ENCODE measurements at regions not wholly inside any gene's neighbourhood (a gene's known extent, or its start where the extent isn't known, plus 50 kb on each side); places are given as distances from the start of the nearest gene placed in this dataset.
"Not testable (repeated sequence)": the region's sequence is repeated elsewhere in the genome, so short reads cannot be mapped to it uniquely, and the experiment has no call there.

GRCh38 chr14:105767315-105767714, 240.9 kb downstream of the TMEM121 start:
- H3K4me1 ChIP-seq (ENCODE audit: low read depth, poor library complexity, severe bottlenecking): no peaks in the 10 kb centered on the region
- no peaks in the 10 kb centered on the region for H4K20me1 ChIP-seq (ENCODE audit: insufficient read depth)
- no peak overlapping the region for H3K9ac ChIP-seq
- no peak overlapping the region for H3K4me2 ChIP-seq
- no peak overlapping the region for H2AFZ ChIP-seq (ENCODE audit: low read depth)
- TF ChIP-seq CTCF (conservative IDR thresholded peaks at IDR 0.05; ENCODE audit: low read depth, low read length): no peak
- H3K36me3 ChIP-seq (ENCODE audit: insufficient read depth): no peaks in the 10 kb centered on the region
- H3K4me3 ChIP-seq (IDR thresholded peaks at IDR 0.05; ENCODE audit: insufficient read depth, low read depth, low read length): no peak overlapping the region
- no peak overlapping the region for H3K27ac ChIP-seq
- no peaks in the 10 kb centered on the region for H3K27me3 ChIP-seq (ENCODE audit: insufficient read depth, low read depth)
- no peaks in the 10 kb centered on the region for H3K79me2 ChIP-seq (ENCODE audit: insufficient read depth, low read depth)

- not testable (repeated sequence) for H3K4me1 ChIP-seq (ENCODE audit: low read depth, poor library complexity, severe bottlenecking); H2AFZ ChIP-seq (ENCODE audit: low read depth); H3K27ac ChIP-seq; H3K27me3 ChIP-seq (ENCODE audit: insufficient read depth, low read depth); H3K9ac ChIP-seq; H4K20me1 ChIP-seq (ENCODE audit: insufficient read depth); H3K79me2 ChIP-seq (ENCODE audit: insufficient read depth, low read depth); H3K4me2 ChIP-seq; H3K4me3 ChIP-seq (IDR thresholded peaks at IDR 0.05; ENCODE audit: insufficient read depth, low read depth, low read length); H3K36me3 ChIP-seq (ENCODE audit: insufficient read depth)
These were observed 241.7 kb downstream of the TMEM121 start for GRCh38 chr14:105768039-105768438.

GRCh38 chr14:105769061-105769730, 242.8 kb downstream of the TMEM121 start:
- H3K36me3 ChIP-seq (ENCODE audit: insufficient read depth); H3K27me3 ChIP-seq (ENCODE audit: insufficient read depth, low read depth); H3K4me3 ChIP-seq (IDR thresholded peaks at IDR 0.05; ENCODE audit: insufficient read depth, low read depth, low read length); H4K20me1 ChIP-seq (ENCODE audit: insufficient read depth); H3K4me2 ChIP-seq; H2AFZ ChIP-seq (ENCODE audit: low read depth); H3K27ac ChIP-seq; H3K79me2 ChIP-seq (ENCODE audit: insufficient read depth, low read depth); H3K4me1 ChIP-seq (ENCODE audit: low read depth, poor library complexity, severe bottlenecking); H3K9ac ChIP-seq: not testable (repeated sequence)

GRCh38 chr14:105770619-105771216, 244.3 kb downstream of the TMEM121 start:
- not testable (repeated sequence) for H3K4me2 ChIP-seq; H3K4me3 ChIP-seq (IDR thresholded peaks at IDR 0.05; ENCODE audit: insufficient read depth, low read depth, low read length); H3K9ac ChIP-seq

GRCh38 chr14:105771261-105772226, 245.2 kb downstream of the TMEM121 start:
- not testable (repeated sequence) for H2AFZ ChIP-seq (ENCODE audit: low read depth); H3K27me3 ChIP-seq (ENCODE audit: insufficient read depth, low read depth); H4K20me1 ChIP-seq (ENCODE audit: insufficient read depth); H3K27ac ChIP-seq; H3K36me3 ChIP-seq (ENCODE audit: insufficient read depth); H3K4me3 ChIP-seq (IDR thresholded peaks at IDR 0.05; ENCODE audit: insufficient read depth, low read depth, low read length); H3K9ac ChIP-seq; H3K4me2 ChIP-seq; H3K4me1 ChIP-seq (ENCODE audit: low read depth, poor library complexity, severe bottlenecking); H3K79me2 ChIP-seq (ENCODE audit: insufficient read depth, low read depth)

More at GRCh38 chr14:105770619-105771216, 244.3 kb downstream of the TMEM121 start:
- not testable (repeated sequence) for H4K20me1 ChIP-seq (ENCODE audit: insufficient read depth); H3K27ac ChIP-seq; H3K27me3 ChIP-seq (ENCODE audit: insufficient read depth, low read depth); H3K36me3 ChIP-seq (ENCODE audit: insufficient read depth); H3K4me1 ChIP-seq (ENCODE audit: low read depth, poor library complexity, severe bottlenecking); H3K79me2 ChIP-seq (ENCODE audit: insufficient read depth, low read depth); H2AFZ ChIP-seq (ENCODE audit: low read depth)

GRCh38 chr14:105772710-105773250, 246.4 kb downstream of the TMEM121 start:
- not testable (repeated sequence) for H3K4me1 ChIP-seq (ENCODE audit: low read depth, poor library complexity, severe bottlenecking); H3K9ac ChIP-seq; H2AFZ ChIP-seq (ENCODE audit: low read depth); H3K4me2 ChIP-seq; H4K20me1 ChIP-seq (ENCODE audit: insufficient read depth); H3K79me2 ChIP-seq (ENCODE audit: insufficient read depth, low read depth); H3K4me3 ChIP-seq (IDR thresholded peaks at IDR 0.05; ENCODE audit: insufficient read depth, low read depth, low read length); H3K27me3 ChIP-seq (ENCODE audit: insufficient read depth, low read depth); H3K36me3 ChIP-seq (ENCODE audit: insufficient read depth); H3K27ac ChIP-seq
